GM03348 (cell line): ENCODE measurements at regions not wholly inside any gene's neighbourhood (a gene's known extent, or its start where the extent isn't known, plus 50 kb on each side); places are given as distances from the start of the nearest gene placed in this dataset.
A peak's percentile ranks its signal among the peaks of the same experiment; 100 is the strongest.

Experiments used
- DNase-seq: peaks from one replicate; pipeline ENCODE4 v3.0.0; 2012; ENCODE audit warnings: low spot score

DNA sequence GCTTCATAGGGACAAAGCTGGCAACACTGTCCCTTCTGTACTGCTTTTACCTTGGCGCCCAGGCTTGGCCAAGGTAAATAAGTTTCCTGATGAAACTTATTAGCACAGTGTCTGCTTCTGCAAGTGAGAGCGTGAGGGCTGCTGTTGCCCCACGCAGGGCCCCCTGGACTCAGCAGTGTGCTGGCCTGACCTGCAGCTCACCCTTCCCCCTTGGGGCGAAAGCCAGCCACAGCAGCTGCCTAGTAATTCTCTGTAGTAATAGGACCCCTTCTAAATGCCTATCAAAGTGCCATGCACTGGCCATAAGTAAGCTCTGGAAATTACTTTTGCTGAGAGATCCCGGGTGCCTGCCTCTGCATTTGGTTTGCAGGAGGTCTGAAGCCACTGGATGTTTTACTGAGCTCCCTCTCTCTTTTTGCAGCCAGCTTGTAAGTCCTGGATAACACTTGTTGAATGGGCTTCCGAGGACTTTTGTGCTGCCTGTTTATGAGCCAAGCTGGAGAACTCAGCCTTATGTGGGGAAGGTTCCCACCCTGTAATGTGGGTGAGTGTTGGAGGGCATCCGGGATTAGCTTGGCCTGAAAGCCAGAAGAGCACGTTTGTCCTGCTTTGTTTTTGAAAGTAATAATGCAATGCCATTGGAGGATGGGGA, 293.9 kb downstream of the C7orf25 start:
- no peak for DNase-seq

DNA sequence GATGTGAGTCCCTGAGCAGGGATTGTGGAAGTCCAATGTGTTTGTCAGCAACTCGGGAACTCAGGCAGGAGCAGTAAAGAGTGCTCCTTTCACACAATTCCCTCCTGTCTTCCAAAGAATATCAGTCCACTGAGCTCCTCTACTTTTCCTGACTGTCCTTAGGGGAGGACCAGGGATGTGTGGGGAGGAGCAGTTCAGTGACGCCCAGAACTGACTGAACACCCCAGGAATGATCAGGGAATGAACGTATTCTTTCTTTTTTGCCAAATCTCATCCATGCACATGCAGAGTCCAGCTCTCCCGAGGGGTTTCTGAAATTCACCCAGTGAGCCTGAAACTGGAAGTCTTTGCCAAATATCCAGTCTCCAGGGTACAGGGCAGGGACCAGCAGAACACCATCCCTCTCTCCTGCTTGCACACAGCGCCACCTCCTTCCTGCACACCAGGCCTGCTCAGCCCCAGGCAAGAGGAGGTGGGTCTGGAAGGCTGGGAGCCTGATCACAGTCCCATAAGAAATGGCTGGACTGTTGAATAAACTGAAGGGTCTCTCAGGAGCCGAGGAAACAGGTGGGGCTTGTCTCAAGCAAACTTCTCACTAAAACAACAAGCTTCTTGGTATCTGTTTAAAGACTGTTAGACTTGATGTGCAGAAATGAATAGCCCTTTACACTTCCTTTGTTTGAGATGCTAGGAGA, 294.7 kb downstream of the C7orf25 start:
- no peak for DNase-seq

DNA sequence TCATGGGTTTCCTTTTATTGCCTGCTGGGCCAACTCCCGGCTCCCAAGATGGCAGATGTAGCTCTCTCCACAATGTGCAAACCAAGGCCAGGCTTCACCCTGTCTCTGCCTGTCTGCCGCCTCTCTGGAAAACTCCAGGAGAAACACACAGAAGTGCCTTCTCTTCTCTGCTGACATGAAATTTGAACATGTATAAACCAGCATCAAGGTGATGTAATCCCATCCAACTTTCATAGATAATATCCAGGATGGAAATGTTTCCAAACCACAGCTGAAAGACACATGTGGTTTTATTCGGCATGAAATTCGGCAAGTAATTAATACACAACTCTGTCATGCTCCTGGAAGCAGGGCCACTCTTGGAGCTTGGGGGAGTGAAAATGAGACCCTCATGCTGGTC, 297.2 kb downstream of the C7orf25 start:
- no peak for DNase-seq

DNA sequence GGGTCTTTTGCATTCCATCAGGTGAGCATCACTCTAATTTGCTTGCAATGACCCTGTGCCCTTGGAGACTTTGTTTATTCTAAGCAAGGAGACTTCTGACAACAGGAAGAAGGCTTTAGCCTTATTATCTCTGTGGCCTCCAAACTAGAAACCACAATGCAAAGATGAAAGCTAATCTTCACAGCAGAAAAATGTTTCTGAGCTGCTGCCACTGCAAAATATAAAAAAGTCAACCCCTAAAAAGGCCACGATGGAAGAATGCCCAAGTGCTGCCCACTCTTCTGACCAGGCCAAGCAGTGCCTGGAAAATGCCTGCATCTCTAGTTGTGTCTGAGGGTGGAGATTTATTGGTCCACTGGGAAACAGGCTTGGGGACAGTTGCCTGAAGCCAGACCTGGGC, 299.9 kb downstream of the C7orf25 start:
- no peak for DNase-seq

DNA sequence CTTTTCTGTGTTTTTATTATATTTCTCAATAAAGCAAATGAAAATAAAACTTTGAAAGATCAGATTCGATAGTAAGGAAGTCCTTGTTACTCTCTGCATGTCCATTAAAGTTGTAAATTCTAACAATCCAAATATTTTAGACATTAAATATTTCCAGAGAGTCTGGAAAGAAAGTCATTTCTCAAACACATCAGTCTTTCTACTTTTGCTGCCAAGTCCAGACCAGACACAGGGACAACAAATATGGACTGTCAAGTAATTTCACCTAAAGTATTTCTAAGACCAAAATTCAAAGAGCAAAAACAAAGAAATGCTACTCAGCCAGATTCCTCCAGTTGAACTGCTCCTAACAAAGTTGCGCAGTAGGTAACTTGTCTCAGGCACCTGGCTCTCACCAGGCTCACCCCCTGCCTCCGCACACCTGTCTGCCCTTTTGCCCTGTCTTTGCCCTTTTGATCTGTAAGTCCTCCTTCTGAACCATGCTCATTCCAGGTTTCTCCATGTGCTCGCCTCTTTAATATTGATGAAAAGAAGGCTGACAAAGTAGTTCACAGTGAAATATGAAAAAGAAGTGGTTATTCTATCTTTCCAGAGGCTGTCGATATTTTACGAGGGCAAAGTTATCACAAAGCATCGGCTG, 300.5 kb downstream of the C7orf25 start:
- DNase-seq: no peak

DNA sequence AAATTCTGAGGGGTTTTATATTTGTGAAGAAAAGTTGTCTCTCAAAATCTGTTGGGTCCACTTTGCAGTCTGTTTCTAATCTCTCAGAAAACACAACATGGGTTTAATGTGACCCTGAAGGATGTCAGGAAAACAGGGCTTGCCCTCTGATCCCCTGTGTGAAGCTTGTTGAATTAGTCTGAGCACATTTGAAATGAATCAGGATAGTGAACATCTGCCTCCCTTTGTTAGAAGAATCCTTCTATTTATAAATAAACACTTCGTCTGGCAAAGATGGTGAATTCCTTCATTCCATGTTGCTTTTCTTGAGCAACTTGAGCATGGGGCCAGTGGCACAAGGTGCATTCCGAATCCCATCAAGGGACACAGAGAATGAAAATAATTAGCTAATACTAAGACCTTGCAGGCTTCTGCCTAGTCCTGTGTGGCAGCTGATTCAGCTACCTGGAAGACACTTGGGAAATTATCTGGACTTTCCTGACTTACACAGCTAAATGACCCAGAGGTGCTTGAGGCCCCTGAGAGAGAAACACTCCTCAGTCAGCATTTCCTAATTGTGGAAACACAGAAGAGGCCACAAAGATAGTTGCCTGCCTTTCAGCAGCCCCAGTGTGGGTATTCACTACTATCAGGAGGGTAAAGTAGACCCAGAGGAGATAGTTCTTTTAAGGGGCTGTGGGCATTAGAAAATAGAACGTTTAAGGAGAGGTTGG, 305.5 kb downstream of the C7orf25 start:
- DNase-seq: peak; percentile 30

DNA sequence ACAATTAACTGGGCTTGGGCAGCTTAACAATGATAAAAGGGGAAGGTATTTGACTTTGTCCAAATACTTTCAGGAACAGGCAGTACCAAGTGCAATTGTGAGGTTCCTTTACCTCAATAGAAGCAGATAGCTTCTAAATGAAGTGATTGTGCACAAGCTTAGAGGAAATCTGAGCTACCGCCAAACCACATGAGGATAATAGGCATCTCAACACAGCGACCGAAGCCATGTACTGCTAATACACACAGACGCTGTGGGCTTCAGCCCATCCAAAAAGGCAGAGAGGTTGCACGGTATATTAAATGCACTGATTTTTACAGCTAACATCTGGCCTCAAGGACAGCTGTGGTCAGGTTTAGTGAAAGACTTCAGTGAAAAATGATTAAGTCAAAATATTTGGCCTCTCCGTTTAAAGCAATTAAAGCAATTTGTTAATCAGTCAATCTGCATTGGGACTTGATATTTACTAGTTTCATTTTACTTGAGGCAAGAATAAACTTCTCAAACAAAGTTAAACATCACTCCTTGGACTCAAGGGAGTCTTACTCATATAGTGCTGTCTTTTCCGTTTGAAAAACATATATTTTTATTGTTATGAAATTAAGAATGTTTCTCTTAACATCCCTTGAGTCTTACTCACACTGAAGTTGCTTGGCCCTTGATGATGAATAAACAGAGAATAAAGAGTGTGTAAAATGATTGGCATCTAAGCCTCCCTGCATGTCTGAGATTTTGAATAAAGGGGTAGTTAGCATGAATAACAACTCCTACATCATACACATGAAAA, 306.3 kb downstream of the C7orf25 start:
- DNase-seq: peak; percentile 33

DNA sequence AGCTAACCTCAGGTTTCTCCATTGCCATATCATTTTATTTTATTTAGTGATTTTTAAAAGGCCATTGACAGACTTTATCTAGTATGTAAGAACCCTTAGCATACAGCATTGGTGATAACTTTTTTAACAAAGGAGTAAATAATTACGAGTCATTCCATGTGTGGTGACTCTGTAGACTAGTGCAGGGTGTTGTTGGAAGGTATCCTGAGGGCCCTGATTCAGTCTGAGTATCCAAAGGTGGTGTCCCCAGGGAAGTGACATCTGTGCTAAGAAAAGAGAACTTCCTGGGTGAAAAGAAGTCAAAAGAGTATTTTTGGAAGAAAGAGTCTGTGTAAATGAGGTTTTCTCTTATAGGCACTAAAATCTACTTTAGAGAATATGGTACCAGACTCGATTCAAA, 308.4 kb downstream of the C7orf25 start:
- DNase-seq: no peak

DNA sequence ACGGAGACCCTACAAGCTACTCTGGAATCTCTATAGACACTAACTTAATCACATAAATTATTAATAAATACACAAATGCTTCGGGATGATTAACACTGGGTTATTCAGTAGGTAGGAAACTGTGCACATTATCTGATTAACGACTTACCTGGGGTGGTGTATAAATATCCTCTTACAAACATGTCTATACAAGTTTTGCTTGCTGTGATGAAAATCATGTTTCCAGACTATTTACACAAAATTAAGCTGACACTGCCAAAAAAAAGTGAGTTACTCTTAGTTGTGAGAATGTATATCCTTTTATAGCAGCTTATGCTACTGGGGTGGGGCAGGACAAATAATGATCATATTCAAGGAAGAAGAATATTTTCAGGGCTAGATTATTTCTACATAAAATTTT, 314.6 kb downstream of the C7orf25 start:
- no peak for DNase-seq

DNA sequence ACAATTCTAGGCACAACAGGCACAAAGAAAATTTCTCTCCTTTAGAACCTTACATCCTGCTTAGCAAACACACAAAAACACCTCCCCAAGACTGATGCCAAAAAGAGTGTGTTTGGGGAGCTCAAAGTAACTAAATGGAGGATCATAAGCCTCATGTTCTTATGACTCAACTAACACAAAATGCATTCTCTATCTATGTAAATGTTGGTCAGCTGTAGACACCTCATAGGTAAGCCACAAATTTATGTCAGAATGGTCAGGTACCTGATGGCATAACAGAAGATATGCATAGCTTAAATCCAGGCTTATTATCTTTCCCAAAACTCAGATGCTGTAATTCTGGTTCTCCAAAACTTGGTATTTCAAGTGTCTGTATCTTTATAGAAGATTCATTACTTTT, 315.1 kb downstream of the C7orf25 start:
- no peak for DNase-seq

DNA sequence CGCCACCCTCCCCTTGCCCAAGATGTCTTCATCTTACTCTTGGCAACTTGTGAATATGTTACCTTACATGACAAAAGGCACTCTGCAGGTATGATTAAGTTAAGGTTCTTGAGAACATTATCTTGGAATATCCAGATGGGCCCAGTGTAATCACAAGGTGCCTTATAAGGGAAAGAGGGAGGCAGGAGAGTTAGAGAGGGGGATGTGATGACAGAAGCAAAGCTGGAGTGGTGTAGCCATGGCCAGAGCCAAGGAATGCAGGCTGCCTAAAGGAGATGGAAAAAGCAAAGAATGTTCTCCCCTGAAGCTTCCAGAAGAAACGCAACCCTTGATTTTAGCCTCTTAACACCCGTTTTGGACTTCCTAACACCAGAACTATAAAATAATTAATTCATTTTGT, 318.0 kb downstream of the C7orf25 start:
- DNase-seq: no peak

DNA sequence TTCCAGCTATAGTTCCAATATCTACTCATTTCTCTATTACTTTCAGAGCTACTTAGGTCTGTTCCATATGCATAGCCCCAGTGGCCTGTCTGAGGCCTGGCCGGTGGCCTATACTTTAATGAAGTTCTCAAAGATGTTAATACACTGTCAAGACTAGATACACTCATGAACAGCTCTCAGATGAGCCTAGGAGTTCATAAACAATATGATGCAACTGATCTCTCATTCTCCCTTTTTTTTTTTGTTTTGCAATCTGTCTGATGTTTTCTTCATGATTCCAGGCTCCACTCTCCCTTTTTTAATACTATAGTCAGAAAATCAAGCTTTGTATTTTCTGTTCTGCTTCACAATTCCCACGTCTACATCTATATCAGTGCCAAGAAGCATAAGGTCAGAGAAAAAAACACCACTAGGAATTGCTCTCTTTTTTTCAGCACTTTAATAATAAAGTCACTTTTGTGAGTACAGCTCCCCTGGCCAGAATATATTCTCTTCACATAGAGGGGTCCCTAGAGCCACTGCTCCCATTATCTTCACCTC, 321.0 kb downstream of the C7orf25 start:
- no peak for DNase-seq

DNA sequence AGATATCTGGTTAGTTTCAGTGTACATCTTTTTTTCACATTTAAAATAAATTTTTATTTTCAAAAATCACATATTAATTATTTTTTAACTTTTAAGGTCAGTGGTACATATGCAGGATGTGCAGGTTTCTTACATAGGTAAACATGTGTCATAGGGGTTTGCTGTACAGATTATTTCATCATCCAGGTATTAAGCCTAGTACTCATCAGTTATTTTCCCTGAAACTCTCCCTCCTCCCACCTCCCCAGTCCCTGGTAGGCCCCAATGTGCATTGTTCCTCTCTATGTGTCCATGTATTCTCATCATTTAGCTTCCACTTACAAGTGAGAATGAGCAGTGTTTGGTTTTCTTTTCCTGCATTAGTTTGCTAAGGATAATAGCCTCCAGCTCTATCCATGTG, 323.0 kb downstream of the C7orf25 start:
- DNase-seq: no peak

DNA sequence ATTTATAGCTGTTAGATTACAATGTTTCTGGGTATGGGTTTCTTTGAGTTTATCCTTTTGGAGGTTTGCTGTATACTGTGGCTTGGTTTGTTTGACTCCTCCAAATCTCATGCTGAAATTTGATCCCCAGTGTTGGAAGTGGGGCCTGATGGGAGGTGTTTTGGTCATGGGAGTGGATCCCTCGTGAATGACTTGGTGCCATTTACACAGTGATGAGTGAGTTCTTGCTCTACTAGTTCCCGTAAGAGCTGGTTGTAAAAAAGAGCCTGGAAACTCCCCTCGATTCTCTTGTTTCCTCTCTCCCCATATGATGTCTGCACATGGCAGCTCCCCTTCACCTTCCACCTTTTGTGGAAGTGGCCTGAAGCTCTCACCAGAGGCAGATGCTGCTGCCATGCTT, 324.1 kb downstream of the C7orf25 start:
- DNase-seq: no peak

DNA sequence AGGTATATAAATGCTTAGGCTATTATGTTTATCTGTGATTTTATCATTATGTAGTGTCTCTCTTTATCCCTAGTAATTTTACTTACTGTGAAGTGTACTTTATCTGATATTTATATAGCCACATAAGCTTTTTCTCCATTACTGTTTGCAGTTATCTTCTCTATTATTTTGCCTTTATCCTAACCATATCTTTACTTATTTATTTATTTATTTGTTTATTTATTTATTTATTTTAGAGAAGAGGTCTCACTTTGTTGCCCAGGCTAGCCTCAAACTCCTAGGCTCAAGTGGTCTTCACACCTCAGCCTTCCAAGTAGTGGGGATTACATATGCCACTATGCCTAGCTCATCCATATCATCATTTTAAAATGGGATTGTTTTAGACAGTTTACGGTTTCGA, 331.8 kb downstream of the C7orf25 start:
- no peak for DNase-seq

DNA sequence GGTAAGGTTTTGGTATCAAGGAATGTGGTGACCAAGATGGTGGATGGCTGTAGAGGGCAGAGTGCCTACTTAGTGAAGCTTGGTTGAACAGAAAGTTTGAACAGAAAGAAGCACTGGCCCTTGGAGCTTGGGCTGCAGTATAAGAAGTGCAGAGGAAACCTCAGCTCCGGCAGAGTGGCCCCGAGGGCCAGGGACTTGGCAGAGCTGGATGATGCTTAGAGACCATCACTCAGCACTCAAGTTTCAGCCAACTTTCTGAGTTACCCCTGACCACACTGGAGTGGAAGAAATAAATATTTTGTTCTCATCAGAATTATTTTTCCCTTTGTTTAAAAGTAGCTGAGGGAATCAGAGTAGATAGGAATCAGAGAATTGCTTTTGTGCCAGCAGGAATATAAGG, 336.7 kb downstream of the C7orf25 start:
- no peak for DNase-seq

DNA sequence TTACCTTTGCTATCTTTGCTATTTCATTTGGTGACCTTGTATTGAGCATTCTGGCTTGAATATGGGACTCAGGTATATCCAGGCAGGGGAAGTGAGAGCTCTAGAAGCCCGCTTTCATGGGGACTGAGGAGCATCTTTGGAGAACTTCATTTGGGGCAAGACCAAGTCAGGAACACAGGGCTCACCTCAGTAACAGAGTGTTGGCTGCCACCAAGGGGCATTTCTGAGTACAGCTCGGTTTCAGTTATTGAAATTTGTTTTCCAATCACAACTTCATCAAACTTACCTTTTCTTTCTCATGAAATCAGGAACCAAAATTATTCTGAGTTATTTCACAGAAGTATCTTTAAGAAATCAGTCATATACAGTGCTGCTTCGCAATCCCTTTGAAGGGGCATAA, 337.2 kb downstream of the C7orf25 start:
- DNase-seq: peak; percentile 37

DNA sequence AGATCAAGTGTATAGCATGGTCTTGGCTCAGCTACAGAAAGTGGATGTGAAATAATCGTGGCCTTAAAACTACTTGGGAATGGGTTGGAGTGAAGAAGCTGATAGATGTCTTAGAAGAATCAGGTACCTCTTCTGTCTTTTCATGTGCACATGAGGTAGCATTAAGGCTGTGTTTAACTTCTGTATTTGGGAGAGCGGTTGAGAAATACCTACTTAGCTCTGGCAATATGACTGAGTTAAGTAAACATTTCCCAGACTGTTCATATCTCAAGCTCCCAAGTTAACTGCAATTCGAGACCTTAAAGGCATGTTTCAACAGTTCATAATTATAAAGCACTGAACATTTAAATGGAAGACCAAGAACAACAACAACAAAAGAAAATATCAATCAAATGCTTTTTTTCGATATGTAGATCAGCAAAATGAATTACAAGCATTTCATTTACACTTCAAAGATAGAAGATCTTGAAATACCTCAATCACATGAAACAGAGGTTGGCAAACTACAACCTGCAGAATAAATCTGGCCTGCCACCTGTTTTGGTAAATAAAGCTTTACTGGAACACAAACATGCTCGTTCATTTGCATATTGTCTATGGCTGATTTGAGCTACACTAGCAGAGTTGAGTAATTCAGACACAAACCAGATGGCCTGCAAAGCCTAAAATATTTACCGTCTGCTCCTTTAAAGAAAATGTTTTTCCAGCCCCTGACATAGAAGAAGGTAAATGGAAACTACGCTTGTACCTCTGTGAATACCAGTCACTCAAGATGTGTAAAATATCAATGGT, 337.1 kb upstream of the GLI3 start:
- no peak for DNase-seq

DNA sequence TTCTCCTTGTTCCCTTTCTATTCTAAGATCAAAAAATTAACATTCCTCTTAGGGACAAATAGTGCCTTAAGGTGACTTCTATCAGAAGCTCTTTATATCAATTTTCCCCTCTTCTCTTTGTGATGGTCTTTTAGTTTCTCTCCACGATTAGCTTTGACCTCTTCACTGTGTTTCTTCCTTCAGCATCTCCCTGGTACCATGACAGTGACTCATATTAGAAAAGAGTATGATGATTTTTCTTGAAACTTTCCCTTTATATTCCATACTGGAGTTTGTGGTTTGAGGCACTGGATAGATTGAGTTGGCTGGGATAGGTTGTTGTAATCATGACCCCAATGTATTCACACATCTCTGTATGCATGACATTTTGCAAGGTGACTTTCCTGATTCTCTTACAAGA, 335.6 kb upstream of the GLI3 start:
- DNase-seq: no peak

DNA sequence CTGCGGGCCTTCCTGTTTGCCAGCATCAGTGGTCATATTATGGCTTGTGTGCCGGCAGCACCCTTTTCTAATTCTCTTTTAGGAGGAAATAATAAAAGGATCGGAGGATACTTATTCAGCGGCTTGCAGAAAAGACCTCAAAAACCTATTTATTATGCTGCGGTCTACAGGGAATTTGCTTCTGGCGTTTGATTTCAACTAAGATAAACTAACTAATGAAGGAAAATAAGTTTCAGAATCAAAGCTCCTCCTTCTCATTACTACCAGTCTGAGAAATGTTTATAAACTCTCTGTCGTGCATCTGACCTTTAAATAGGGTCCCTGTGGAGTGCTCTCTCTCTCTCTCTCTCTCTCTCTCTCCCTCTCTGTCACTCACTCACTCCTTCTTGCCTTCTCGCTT, 335.0 kb upstream of the GLI3 start:
- DNase-seq: no peak

DNA sequence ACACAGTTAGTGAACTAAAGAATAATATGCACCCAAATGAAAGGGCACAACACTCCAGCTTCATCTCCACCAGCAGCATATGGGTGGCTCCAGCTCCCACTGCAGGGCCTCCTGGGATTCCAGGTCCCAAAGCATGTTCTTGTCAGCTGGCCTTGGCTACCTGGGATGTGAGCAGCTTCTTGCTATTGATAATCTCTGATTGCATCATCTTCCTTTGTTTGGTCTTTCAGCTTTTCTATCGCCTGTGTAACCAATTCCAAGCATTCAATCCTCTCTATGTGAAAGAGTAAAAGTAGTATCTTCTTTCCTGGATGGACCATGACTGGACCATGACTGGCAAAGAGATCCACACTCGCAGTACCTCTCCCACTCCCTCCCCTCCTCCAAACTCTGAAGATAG, 333.9 kb upstream of the GLI3 start:
- no peak for DNase-seq
